Nephron progenitor cell (in vitro differentiated cells): ENCODE measurements at regions not wholly inside any gene's neighbourhood (a gene's known extent, or its start where the extent isn't known, plus 50 kb on each side); places are given as distances from the start of the nearest gene placed in this dataset.

Source experiments
- DNase-seq: peaks from one replicate; pipeline ENCODE4 v3.0.0; 2021
- H3K27ac Mint-ChIP-seq: 2 replicates; pipeline ENCODE4 v1.8.0; 2021; ENCODE audit warnings: mild to moderate bottlenecking, moderate library complexity, mixed read lengths
- H3K27me3 Mint-ChIP-seq: 2 replicates; pipeline ENCODE4 v1.8.0; 2021; ENCODE audit warnings: mild to moderate bottlenecking, low read depth, mixed read lengths; ENCODE audit not compliant: poor library complexity
- H3K36me3 Mint-ChIP-seq: 2 replicates; pipeline ENCODE4 v1.8.0; 2021; ENCODE audit warnings: low read depth, mixed read lengths
- H3K4me1 Mint-ChIP-seq: 2 replicates; pipeline ENCODE4 v1.8.0; 2021; ENCODE audit warnings: mixed read lengths
- H3K4me3 Mint-ChIP-seq: 2 replicates; pipeline ENCODE4 v1.8.0; 2021; ENCODE audit warnings: mild to moderate bottlenecking, moderate library complexity, mixed read lengths
- H3K9me3 Mint-ChIP-seq: 2 replicates; pipeline ENCODE4 v1.8.0; 2021; ENCODE audit warnings: mild to moderate bottlenecking, moderate library complexity, mixed read lengths
- TF ChIP-seq, protein P1 (sequence below): fragments of 200-600 bp; sonication (generic); IDR thresholded peaks from 2 replicates; pipeline ENCODE4 v1.5.0; 2021; ENCODE audit warnings: antibody characterized with exemption

DNA sequence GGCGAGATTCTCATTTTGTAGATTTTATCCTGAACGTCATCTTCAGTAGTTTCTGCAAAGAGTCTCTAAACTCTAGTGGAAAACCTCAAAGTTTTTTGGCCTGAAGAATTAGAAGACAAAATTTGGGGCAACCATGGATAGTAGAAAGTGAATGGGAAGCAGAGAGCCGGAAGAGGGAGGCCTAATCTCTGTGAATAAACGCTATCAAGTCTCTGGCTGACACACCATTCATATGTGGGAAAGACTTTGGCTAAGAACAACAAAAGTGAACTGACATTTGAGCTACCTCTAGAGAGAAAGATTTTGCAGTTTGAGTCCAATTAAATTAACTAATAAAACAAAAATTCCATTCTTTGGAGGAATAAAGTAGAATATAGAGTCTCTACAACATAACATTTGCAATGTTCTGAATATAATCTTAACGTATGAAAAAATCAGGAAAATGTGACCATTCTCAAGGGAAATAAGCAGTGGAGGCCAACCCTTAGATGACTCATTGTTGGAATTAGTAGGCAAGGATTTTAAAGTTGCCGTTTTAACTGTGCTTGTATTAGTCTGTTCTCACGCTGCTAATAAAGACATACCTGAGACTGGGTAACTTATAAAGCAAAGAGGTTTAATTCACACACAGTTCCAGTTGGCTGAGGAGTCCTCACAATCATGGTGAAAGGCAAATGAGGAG is 184.6 kb downstream of the C3orf38 start:
- Mint-ChIP-seq H3K36me3 (peaks cover 8% of the 10 kb centered on the region), H3K9me3 (peaks cover 21% of the 10 kb centered on the region), H3K27ac (no peak overlapping the region), H3K4me1 (no peaks in the 10 kb centered on the region), H3K27me3 (no peaks in the 10 kb centered on the region), H3K4me3 (no peak overlapping the region)
- TF ChIP-seq, protein P1, sequence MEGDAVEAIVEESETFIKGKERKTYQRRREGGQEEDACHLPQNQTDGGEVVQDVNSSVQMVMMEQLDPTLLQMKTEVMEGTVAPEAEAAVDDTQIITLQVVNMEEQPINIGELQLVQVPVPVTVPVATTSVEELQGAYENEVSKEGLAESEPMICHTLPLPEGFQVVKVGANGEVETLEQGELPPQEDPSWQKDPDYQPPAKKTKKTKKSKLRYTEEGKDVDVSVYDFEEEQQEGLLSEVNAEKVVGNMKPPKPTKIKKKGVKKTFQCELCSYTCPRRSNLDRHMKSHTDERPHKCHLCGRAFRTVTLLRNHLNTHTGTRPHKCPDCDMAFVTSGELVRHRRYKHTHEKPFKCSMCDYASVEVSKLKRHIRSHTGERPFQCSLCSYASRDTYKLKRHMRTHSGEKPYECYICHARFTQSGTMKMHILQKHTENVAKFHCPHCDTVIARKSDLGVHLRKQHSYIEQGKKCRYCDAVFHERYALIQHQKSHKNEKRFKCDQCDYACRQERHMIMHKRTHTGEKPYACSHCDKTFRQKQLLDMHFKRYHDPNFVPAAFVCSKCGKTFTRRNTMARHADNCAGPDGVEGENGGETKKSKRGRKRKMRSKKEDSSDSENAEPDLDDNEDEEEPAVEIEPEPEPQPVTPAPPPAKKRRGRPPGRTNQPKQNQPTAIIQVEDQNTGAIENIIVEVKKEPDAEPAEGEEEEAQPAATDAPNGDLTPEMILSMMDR, result no peak
- DNase-seq, result no peak

DNA sequence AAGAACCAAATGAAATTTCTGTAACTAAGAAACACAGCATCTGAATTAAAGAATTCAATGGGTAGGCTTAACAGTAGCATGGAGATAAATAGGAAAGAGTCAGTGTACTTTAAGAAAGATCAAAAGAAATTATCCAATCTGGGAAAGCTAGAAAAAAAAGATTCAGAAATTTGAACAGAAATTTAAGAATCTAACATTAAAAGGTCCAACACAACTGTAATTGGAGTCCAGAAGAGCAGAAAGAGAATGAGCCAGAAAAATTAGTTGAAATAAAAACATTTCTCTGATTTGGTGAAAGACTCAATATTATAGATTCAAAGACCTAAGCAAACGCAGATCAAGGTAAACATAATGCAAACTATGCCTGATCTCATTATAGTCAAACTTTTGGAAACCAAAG is 187.1 kb downstream of the C3orf38 start:
- DNase-seq, result no peak
- no peaks in the 10 kb centered on the region for H3K27me3 Mint-ChIP-seq
- peaks cover 21% of the 10 kb centered on the region for H3K9me3 Mint-ChIP-seq
- H3K4me1 Mint-ChIP-seq, result no peaks in the 10 kb centered on the region
- H3K27ac Mint-ChIP-seq, result no peak overlapping the region
- H3K36me3 Mint-ChIP-seq, result peaks cover 8% of the 10 kb centered on the region
- TF ChIP-seq, protein P1, result no peak
- no peak overlapping the region for H3K4me3 Mint-ChIP-seq

DNA sequence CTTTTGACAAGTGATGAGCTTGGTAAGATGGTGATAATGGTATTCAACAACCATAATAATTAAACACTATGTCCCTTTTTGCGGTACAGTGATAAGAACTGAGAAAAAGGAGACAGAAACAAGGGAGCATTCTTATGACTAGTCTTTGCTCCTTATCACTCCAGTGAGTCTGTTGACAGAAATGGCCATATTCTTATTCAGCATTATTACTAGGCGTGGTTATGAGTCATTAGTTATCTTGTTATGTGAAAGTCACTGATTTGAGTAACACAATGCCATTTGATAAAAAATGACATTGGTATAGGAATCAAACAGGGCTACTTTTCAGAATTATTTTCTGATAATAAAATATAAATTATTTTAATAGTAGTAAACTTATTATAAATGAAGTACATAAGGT is 193.5 kb downstream of the C3orf38 start:
- Mint-ChIP-seq H3K9me3 (no peaks in the 10 kb centered on the region), H3K4me3 (no peak overlapping the region), H3K27ac (no peak overlapping the region), H3K4me1 (no peaks in the 10 kb centered on the region), H3K36me3 (no peaks in the 10 kb centered on the region), H3K27me3 (no peaks in the 10 kb centered on the region)
- TF ChIP-seq, protein P1, result no peak
- DNase-seq, result no peak

DNA sequence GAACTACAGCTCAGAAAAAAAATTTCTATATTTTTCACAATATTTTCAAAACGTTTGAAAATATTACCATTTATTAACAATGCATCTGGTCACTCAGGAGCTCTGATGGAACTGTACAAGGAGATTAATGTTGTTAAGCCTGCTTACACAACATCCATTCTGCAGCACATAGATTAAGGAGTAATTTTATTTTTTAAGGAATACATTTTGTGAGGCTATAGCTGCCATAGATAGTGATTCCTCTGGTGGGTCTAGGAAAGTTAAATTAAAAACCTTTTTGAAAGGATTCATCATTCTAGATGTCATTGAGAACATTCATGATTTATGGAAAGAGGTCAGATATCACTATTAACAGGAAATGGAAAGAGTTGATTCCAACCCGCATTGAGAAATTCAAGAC is 196.9 kb downstream of the C3orf38 start:
- no peaks in the 10 kb centered on the region for H3K36me3 Mint-ChIP-seq
- H3K4me3 Mint-ChIP-seq, result no peak overlapping the region
- TF ChIP-seq, protein P1, result no peak
- no peaks in the 10 kb centered on the region for H3K27me3 Mint-ChIP-seq
- H3K9me3 Mint-ChIP-seq, result no peaks in the 10 kb centered on the region
- H3K4me1 Mint-ChIP-seq, result no peaks in the 10 kb centered on the region
- no peak for DNase-seq
- H3K27ac Mint-ChIP-seq, result no peak overlapping the region

DNA sequence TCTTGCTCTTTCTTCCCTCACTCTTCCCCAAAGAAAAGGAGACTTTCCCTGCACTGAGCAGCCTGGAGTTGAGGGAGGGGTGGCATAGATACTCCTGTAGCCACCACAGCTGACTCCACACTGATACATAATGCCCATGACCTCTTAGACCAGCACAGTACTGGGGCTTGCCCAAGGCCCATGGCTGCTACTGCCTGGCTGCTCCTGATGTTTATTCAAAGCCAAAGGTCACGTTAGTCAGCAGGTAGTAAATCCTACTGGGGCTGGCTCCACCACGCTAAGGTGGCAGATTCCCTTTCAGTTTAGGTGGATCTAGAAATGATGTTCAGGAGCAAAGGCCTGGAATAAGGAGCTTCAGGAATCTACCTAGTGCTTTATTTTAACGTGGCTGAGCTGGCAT is 212.7 kb downstream of the C3orf38 start:
- Mint-ChIP-seq H3K9me3 (peaks cover 51% of the 10 kb centered on the region), H3K27me3 (no peaks in the 10 kb centered on the region), H3K27ac (no peak overlapping the region), H3K4me3 (no peak overlapping the region), H3K36me3 (no peaks in the 10 kb centered on the region), H3K4me1 (peaks cover 20% of the 10 kb centered on the region)
- TF ChIP-seq, protein P1, result no peak
- peak; percentile 12 for DNase-seq

DNA sequence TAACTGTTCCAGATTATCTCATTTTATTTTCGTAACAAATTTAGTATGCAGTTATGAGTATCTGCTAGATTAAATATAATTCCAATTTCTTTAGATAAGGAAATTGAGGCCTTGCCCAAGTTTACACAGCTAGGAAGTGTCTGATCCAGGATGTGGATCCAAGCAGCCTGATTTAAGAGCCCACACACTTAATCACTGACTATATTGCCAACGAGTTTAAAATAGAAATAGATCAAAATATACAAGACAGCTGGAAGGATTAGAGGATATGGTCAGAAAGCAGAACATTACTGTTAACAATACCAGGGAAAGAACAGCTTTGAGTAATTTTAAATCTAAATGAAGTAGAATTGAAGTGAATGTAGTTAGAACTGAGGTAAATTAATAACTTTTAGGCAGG is 215.2 kb downstream of the C3orf38 start:
- peaks cover 34% of the 10 kb centered on the region for H3K9me3 Mint-ChIP-seq
- no peaks in the 10 kb centered on the region for H3K36me3 Mint-ChIP-seq
- no peak for DNase-seq
- no peak overlapping the region for H3K4me3 Mint-ChIP-seq
- H3K27ac Mint-ChIP-seq, result no peak overlapping the region
- peaks cover 34% of the 10 kb centered on the region for H3K4me1 Mint-ChIP-seq
- no peaks in the 10 kb centered on the region for H3K27me3 Mint-ChIP-seq
- TF ChIP-seq, protein P1, result no peak
